A549 (cell line): ENCODE measurements at regions not wholly inside any gene's neighbourhood (a gene's known extent, or its start where the extent isn't known, plus 50 kb on each side); places are given as distances from the start of the nearest gene placed in this dataset.
A peak's percentile ranks its signal among the peaks of the same experiment; 100 is the strongest.

ENCODE experiments used
- ATAC-seq, 2 experiments: fragments of 200-7000 bp in 1 of 2; fragments of >200 bp in 1 of 2; cut with Nextera tagmentation in 1 of 2; cut with Tn5 transposase in 1 of 2; 3 replicates each; pipeline versions ENCODE4 v1.8.0 to v1.9.1; 2018 to 2020; ENCODE audit warnings: mild to moderate bottlenecking in 1 of 2, moderate library complexity in 1 of 2
- CTCF ChIA-PET: fragments of 300-600 bp; sonication (Branson Sonifier 250); formaldehyde crosslinking; extraction: SDS; loops from one replicate; lab custom pipeline; 2021; ENCODE audit warnings: antibody characterized with exemption, inconsistent platforms; lab: Yijun Ruan, JAX
- POLR2A ChIA-PET: fragments of 350-600 bp; formaldehyde crosslinking; extraction: SDS; loops from one replicate; lab custom pipeline; 2021; ENCODE audit warnings: antibody characterized with exemption, inconsistent platforms; lab: Yijun Ruan, JAX
- DNase-seq, 2 experiments: peaks; one replicate each; pipeline versions ENCODE4 v3.0.0 to v3.0.0-alpha.2; 2011 to 2016; ENCODE audit warnings: low read depth in 1 of 2, low spot score in 1 of 2
- FAIRE-seq: peaks from 2 replicates; lab custom pipeline; 2011; peaks lifted over from hg19 to GRCh38; lab: Jason Lieb, UNC
- H3K27ac ChIP-seq, 2 experiments: fragments of >200 bp; sonication (Bioruptor Twin); formaldehyde crosslinking; 3 replicates each; pipeline ENCODE4 v1.5.1; 2016 to 2017
- H3K4me1 ChIP-seq: fragments of >200 bp; sonication (Bioruptor Twin); formaldehyde crosslinking; 3 replicates; pipeline ENCODE4 v1.6.1; 2016
- H3K4me2 ChIP-seq: fragments of >200 bp; sonication (Bioruptor Twin); formaldehyde crosslinking; 3 replicates; pipeline ENCODE4 v1.6.1; 2016
- H3K4me3 ChIP-seq: fragments of >200 bp; sonication (Bioruptor Twin); formaldehyde crosslinking; 3 replicates; pipeline ENCODE4 v1.5.1; 2016
- H3K9me3 ChIP-seq: fragments of >200 bp; sonication (Bioruptor Twin); formaldehyde crosslinking; 3 replicates; pipeline ENCODE4 v1.6.1; 2016
- BHLHE40 ChIP-seq: IDR thresholded peaks from 2 replicates; pipeline ENCODE4 v1.6.1; 2012; ENCODE audit warnings: low read depth, low read length, inconsistent platforms
- CBX2 ChIP-seq: fragments of 200-600 bp; sonication (generic); IDR thresholded peaks from 2 replicates; pipeline ENCODE4 v1.6.1; 2016; ENCODE audit warnings: low read depth, mild to moderate bottlenecking, borderline replicate concordance
- CHD4 ChIP-seq: fragments of 200-600 bp; sonication (generic); IDR thresholded peaks from 2 replicates; pipeline ENCODE4 v1.6.1; 2016; ENCODE audit warnings: antibody characterized with exemption, mild to moderate bottlenecking, borderline replicate concordance
- EHF ChIP-seq: fragments of 250-450 bp; sonication (Bioruptor Pico); IDR thresholded peaks from 2 replicates; pipeline ENCODE4 v1.5.0; 2020; ENCODE audit warnings: mild to moderate bottlenecking
- EHMT2 ChIP-seq: fragments of 200-600 bp; sonication (generic); IDR thresholded peaks from 2 replicates; pipeline ENCODE4 v1.6.1; 2016; ENCODE audit warnings: antibody characterized with exemption, low read depth, mild to moderate bottlenecking, moderate library complexity
- ESRRA ChIP-seq: fragments of 150-350 bp; IDR thresholded peaks from 2 replicates; pipeline ENCODE4 v1.6.1; 2014; ENCODE audit warnings: mild to moderate bottlenecking, low read length, borderline replicate concordance
- KDM1A ChIP-seq: fragments of 200-600 bp; sonication (generic); IDR thresholded peaks from 2 replicates; pipeline ENCODE4 v1.6.1; 2016; ENCODE audit warnings: low read depth, mild to moderate bottlenecking
- MAZ ChIP-seq: fragments of 150-350 bp; IDR thresholded peaks from 2 replicates; pipeline ENCODE4 v1.6.1; 2014; ENCODE audit warnings: antibody characterized with exemption, low read depth, low read length, borderline replicate concordance
- NFE2L2 ChIP-seq: fragments of 150-350 bp; conservative IDR thresholded peaks from 2 replicates; pipeline ENCODE4 v1.6.1; 2014; ENCODE audit warnings: low read length
- NPAS2 ChIP-seq: fragments of 250-450 bp; sonication (Bioruptor Pico); IDR thresholded peaks from 2 replicates; pipeline ENCODE4 v1.8.0; 2022; ENCODE audit warnings: mild to moderate bottlenecking, moderate library complexity, borderline replicate concordance
- POLR2A ChIP-seq: IDR thresholded peaks from 2 replicates; pipeline ENCODE4 v1.6.1; 2012; ENCODE audit warnings: mild to moderate bottlenecking, low read length
- RCOR1 ChIP-seq: fragments of 150-350 bp; IDR thresholded peaks from 2 replicates; pipeline ENCODE4 v1.6.1; 2014; ENCODE audit warnings: antibody characterized with exemption, low read length, low read depth
- RFX5 ChIP-seq: fragments of 450-650 bp; IDR thresholded peaks from 2 replicates; pipeline ENCODE4 v1.7.1; 2014; ENCODE audit warnings: antibody characterized with exemption, mild to moderate bottlenecking, moderate library complexity
- SMC3 ChIP-seq: fragments of >200 bp; sonication (Bioruptor Twin); formaldehyde crosslinking; IDR thresholded peaks from 3 replicates; pipeline ENCODE4 v1.6.1; 2018; ENCODE audit warnings: inconsistent platforms
- ZFP36 ChIP-seq: fragments of 450-650 bp; IDR thresholded peaks from 2 replicates; pipeline ENCODE4 v1.6.1; 2014; ENCODE audit warnings: borderline replicate concordance; ENCODE audit not compliant: partially characterized antibody
- ZNF302 ChIP-seq: fragments of 250-450 bp; sonication (Bioruptor Pico); IDR thresholded peaks from 2 replicates; pipeline ENCODE4 v1.9.0; 2021; ENCODE audit warnings: inconsistent platforms, mild to moderate bottlenecking, moderate library complexity
- WGBS: methylation state at CpG from one replicate; pipeline ENCODE4 v1.1.6; 2017; ENCODE audit errors: missing lambda C conversion rate; 5-methylcytosine and 5-hydroxymethylcytosine counted together
- TF ChIP-seq, protein P1 (sequence below): fragments of 200-600 bp; sonication (generic); IDR thresholded peaks from 2 replicates; pipeline ENCODE4 v1.6.1; 2016; ENCODE audit warnings: antibody characterized with exemption, mild to moderate bottlenecking, moderate library complexity
- TF ChIP-seq, protein P2 (sequence below): fragments of 450-650 bp; IDR thresholded peaks from 2 replicates; pipeline ENCODE4 v1.6.1; 2014; ENCODE audit warnings: antibody characterized with exemption

DNA sequence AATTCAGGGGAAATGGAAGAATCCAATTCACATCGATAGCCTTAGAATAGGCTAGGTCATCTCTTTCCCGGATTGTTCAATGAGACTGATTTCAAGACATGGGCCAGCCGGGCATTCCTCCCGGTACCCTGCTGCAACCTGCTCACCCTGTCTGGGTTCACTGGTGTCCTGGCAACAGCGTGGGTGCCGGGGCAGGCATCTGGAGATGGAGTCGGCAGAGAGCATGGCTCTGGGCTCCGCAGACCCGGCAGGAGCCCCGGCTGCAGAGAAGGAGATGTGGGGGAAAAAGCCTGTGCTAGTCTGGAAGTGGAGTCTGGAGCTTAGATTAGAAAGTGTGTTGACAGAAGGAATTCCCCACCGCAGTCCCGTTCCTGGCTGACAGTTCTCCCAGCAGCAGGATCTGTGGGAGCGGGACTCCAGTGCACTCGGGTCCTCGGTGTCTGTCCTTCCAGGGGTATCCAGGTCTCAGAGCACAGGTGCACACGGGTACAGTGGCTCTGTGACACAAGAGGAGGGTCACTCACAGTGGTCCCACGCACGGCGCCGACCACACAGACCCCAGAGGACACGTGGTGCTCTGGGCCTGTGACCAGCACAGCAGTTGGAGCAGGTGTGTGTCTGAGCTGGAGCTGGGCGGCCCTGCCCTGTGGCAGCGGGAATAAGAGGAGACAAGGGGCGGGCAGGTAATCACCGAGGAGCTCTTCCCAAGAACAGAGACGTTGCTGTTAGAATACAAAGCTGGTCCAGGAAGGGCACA is 65.7 kb upstream of the PITRM1 start (continued):
- TF ChIP-seq, protein P1, sequence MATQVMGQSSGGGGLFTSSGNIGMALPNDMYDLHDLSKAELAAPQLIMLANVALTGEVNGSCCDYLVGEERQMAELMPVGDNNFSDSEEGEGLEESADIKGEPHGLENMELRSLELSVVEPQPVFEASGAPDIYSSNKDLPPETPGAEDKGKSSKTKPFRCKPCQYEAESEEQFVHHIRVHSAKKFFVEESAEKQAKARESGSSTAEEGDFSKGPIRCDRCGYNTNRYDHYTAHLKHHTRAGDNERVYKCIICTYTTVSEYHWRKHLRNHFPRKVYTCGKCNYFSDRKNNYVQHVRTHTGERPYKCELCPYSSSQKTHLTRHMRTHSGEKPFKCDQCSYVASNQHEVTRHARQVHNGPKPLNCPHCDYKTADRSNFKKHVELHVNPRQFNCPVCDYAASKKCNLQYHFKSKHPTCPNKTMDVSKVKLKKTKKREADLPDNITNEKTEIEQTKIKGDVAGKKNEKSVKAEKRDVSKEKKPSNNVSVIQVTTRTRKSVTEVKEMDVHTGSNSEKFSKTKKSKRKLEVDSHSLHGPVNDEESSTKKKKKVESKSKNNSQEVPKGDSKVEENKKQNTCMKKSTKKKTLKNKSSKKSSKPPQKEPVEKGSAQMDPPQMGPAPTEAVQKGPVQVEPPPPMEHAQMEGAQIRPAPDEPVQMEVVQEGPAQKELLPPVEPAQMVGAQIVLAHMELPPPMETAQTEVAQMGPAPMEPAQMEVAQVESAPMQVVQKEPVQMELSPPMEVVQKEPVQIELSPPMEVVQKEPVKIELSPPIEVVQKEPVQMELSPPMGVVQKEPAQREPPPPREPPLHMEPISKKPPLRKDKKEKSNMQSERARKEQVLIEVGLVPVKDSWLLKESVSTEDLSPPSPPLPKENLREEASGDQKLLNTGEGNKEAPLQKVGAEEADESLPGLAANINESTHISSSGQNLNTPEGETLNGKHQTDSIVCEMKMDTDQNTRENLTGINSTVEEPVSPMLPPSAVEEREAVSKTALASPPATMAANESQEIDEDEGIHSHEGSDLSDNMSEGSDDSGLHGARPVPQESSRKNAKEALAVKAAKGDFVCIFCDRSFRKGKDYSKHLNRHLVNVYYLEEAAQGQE, result no peak
- TF ChIP-seq BHLHE40, result no peak
- TF ChIP-seq NFE2L2, result no peak
- no peak for TF ChIP-seq ZNF302
- no peak for TF ChIP-seq EHF (CRISPR knock-in tag)

DNA sequence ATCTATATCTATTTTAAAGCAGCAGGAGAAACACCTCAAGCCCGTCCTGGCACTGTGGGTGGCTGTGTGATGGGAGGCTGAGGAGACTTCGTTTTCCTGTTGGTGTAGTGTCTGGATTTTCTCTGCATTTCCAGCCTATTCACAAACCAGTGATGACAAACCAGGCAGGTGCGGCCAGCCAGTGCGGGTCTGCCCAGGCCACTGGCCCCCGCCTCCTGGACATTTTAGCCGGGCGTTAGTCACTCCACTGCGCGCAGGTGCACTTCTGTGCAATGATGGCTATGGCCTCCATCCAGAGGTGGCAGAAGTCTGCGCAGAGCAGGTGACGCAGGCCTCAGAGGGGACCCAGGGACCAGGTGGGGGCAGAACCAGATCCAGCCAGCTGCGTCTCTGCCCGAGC is 64.9 kb upstream of the PITRM1 start:
- ChIA-PET POLR2A (no interaction called here), CTCF (interaction anchor here (0.6 to 1.8 kb wide), 8 partner anchors 18 to 1529 kb away, joined by 3 to 9 read pairs (median 3); no protein-coding TSS in a partner anchor)
- Histone ChIP-seq H3K4me1 (no peaks in the 10 kb centered on the region), H3K9me3 (no peaks in the 10 kb centered on the region), H3K27ac (no peak overlapping the region), H3K4me3 (no peak overlapping the region), H3K4me2 (no peak overlapping the region)
- FAIRE-seq, result no peak
- TF ChIP-seq ESRRA (no peak), POLR2A (no peak)
- 86% methylated on average over 13 of the region's 13 CpGs for WGBS
- DNase-seq, result no peak
- ATAC-seq, result no peak

DNA sequence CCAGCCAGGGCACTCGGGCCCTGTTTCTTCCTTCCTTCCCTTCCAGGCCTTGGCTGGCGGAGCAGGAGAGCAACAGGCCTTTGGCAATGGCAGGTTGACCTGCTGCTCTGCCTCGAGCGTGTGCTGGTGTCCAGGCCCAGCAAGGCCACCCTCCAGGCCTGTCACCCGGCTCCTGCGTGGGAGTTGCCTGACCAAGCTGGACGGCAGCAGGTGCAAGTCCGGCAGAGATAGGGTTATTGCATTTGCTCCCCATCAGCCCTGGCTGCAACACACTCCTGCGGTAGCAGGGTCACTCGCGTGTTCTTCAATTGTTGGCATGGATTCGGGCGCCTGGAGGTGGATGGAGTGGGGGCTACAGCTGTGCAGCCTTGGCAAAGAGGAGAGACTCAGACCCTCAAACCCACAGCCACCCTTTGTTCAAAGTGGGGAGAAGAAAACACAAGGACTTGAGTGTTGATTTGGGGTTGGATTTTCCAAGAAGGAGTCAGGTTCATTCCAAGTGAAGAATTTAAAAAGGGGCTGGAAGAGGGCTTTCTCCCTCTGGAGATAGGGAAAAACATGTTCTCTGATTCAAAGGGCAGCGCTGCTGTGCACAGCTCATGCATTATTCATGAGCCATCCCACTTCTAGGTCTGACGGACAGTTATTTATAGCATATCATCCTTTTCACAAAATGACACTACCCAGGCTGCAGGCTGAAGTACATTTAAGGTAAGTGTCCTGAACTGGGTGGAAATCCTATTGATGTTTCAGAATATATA is 64.2 kb upstream of the PITRM1 start:
- FAIRE-seq (no peak), ATAC-seq (no peak), DNase-seq (no peak)
- Histone ChIP-seq H3K9me3 (no peaks in the 10 kb centered on the region), H3K4me3 (no peak overlapping the region), H3K27ac (0 out of 6 replicates have a peak overlapping the region, but pooled peaks of 1 of the 2 experiments have one; percentile 5), H3K4me2 (no peak overlapping the region), H3K4me1 (no peaks in the 10 kb centered on the region)
- WGBS, result 92% methylated on average over 10 of the region's 15 CpGs
- TF ChIP-seq NPAS2 (CRISPR knock-in tag) (no peak), EHMT2 (no peak), KDM1A (no peak), RFX5 (no peak), SMC3 (no peak), ZNF302 (no peak), ESRRA (no peak), CHD4 (no peak), RCOR1 (no peak), ZFP36 (no peak), MAZ (no peak), CBX2 (no peak)
- TF ChIP-seq, protein P2, sequence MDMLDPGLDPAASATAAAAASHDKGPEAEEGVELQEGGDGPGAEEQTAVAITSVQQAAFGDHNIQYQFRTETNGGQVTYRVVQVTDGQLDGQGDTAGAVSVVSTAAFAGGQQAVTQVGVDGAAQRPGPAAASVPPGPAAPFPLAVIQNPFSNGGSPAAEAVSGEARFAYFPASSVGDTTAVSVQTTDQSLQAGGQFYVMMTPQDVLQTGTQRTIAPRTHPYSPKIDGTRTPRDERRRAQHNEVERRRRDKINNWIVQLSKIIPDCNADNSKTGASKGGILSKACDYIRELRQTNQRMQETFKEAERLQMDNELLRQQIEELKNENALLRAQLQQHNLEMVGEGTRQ, result no peak
- ChIA-PET CTCF (interaction anchor here (1.2 kb wide), 1 partner anchor 595 kb away, joined by 3 read pairs; no protein-coding TSS in a partner anchor), POLR2A (no interaction called here)
